Stimulated activated naive CD4-positive, alpha-beta T cell (primary cell): ENCODE measurements at regions not wholly inside any gene's neighbourhood (a gene's known extent, or its start where the extent isn't known, plus 50 kb on each side); places are given as distances from the start of the nearest gene placed in this dataset.

Experiments
- DNase-seq, 6 experiments: peaks; one replicate each; lab custom pipeline; 2025; lab: John Stamatoyannopoulos, UW

- DNase-seq, result no peak
Measured at GRCh38 chrX:43018031-43018430, 240.1 kb upstream of the PPP1R2C start.

- DNase-seq, result no peak
Measured at GRCh38 chrX:43019021-43019420, 241.1 kb upstream of the PPP1R2C start.

GRCh38 chrX:43025806-43026315, 247.9 kb upstream of the PPP1R2C start:
- no peak for DNase-seq

GRCh38 chrX:43064096-43064495, 286.1 kb upstream of the PPP1R2C start:
- DNase-seq, result no peak

- DNase-seq, result no peak
Measured at GRCh38 chrX:43065978-43066377, 288.0 kb upstream of the PPP1R2C start.

GRCh38 chrX:43068639-43069038, 290.7 kb upstream of the PPP1R2C start:
- DNase-seq, result no peak

- no peak for DNase-seq
Measured at GRCh38 chrX:43083016-43083415, 305.1 kb upstream of the PPP1R2C start.

- no peak for DNase-seq
Measured at GRCh38 chrX:43087830-43088229, 309.9 kb upstream of the PPP1R2C start.

GRCh38 chrX:43096830-43097229, 318.9 kb upstream of the PPP1R2C start:
- no peak for DNase-seq

GRCh38 chrX:43106009-43106408, 328.0 kb upstream of the PPP1R2C start:
- peak in 3 of 6 experiments; percentile 2 to 17 (median 11) for DNase-seq

- DNase-seq, result no peak
Measured at GRCh38 chrX:43108828-43109227, 330.9 kb upstream of the PPP1R2C start.

GRCh38 chrX:43121637-43122036, 343.7 kb upstream of the PPP1R2C start:
- DNase-seq, result peak in 2 of 6 experiments; percentile 1 to 17

- DNase-seq, result no peak
Measured at GRCh38 chrX:43139645-43140044, 361.7 kb upstream of the PPP1R2C start.

- no peak for DNase-seq
Measured at GRCh38 chrX:43140582-43140981, 362.6 kb upstream of the PPP1R2C start.

- no peak for DNase-seq
Measured at GRCh38 chrX:43141885-43142284, 363.9 kb upstream of the PPP1R2C start.

GRCh38 chrX:43148305-43148704, 370.3 kb upstream of the PPP1R2C start:
- no peak for DNase-seq

GRCh38 chrX:43165343-43165920, 387.5 kb upstream of the PPP1R2C start:
- no peak for DNase-seq

GRCh38 chrX:43166874-43167273, 388.9 kb upstream of the PPP1R2C start:
- DNase-seq, result no peak

- no peak for DNase-seq
Measured at GRCh38 chrX:43175434-43175833, 397.5 kb upstream of the PPP1R2C start.

GRCh38 chrX:43176686-43177085, 398.7 kb upstream of the PPP1R2C start:
- no peak for DNase-seq

GRCh38 chrX:43188296-43188695, 410.3 kb upstream of the PPP1R2C start:
- DNase-seq, result no peak

GRCh38 chrX:43211570-43211969, 433.6 kb upstream of the PPP1R2C start:
- DNase-seq, result no peak

GRCh38 chrX:43218198-43218597, 437.9 kb upstream of the MAOA start:
- DNase-seq, result no peak

GRCh38 chrX:43224496-43224895, 431.6 kb upstream of the MAOA start:
- no peak for DNase-seq
